ENCODE measurements at regions not wholly inside any gene's neighbourhood (a gene's known extent, or its start where the extent isn't known, plus 50 kb on each side); places are given as distances from the start of the nearest gene placed in this dataset.
"Not testable (repeated sequence)": the region's sequence is repeated elsewhere in the genome, so short reads cannot be mapped to it uniquely, and the experiment has no call there.

DNA sequence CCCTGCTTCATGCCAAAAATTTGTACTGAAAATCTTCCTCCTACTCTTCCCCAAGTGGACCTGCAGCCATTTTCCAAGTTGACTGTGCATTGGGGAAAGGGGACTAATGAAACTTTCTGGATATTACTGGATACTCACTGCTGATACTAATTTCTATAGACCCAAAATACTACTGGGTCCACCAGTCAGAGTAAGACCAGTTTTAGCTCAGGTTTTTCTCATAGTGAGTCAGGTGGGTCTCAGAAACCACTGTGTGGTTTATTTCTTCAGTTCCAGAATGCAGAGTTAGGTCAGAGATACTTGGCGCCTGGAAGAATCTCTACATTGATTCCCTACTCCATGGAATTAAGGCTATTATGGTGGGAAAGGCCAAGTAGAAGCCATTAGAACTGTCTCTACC is 274.8 kb upstream of the SYNCRIP start:
- TF ChIP-seq, protein P1, sequence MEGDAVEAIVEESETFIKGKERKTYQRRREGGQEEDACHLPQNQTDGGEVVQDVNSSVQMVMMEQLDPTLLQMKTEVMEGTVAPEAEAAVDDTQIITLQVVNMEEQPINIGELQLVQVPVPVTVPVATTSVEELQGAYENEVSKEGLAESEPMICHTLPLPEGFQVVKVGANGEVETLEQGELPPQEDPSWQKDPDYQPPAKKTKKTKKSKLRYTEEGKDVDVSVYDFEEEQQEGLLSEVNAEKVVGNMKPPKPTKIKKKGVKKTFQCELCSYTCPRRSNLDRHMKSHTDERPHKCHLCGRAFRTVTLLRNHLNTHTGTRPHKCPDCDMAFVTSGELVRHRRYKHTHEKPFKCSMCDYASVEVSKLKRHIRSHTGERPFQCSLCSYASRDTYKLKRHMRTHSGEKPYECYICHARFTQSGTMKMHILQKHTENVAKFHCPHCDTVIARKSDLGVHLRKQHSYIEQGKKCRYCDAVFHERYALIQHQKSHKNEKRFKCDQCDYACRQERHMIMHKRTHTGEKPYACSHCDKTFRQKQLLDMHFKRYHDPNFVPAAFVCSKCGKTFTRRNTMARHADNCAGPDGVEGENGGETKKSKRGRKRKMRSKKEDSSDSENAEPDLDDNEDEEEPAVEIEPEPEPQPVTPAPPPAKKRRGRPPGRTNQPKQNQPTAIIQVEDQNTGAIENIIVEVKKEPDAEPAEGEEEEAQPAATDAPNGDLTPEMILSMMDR (IDR thresholded peaks at IDR 0.05; ENCODE audit: control insufficient read depth, extremely low read depth, insufficient read depth) = no peak
- no peak for DNase-seq (ENCODE audit: low read depth)
- no peak overlapping the region for H3K4me3 ChIP-seq (ENCODE audit: low read depth, low read length)

GRCh38 chr6:85913001-85913400 is 270.3 kb upstream of the SYNCRIP start:
- TF ChIP-seq, protein P1 (IDR thresholded peaks at IDR 0.05; ENCODE audit: control insufficient read depth, extremely low read depth, insufficient read depth) = no peak
- H3K4me3 ChIP-seq (ENCODE audit: low read depth, low read length) = no peak overlapping the region
- DNase-seq (ENCODE audit: low read depth) = no peak

DNA sequence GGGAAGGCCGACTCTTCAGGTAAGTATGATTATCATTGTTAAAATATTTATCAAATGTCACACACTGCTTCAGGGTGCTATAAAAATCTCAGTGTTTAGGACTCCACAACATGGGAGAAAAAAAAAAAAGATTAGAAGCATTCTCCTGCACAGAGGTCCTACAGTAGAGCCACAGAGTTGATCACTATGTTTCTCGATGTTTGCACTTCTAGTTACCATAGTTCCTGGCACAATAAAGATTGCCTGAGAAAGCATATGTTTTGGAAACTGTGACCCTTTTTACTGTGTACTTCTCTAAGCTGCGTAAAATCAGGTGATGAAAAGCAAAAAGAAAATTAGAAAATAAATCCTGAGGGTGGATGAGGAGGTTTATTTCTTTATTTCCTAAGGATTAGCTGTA is 269.9 kb upstream of the SYNCRIP start:
- no peak overlapping the region for H3K4me3 ChIP-seq (ENCODE audit: low read depth, low read length)
- TF ChIP-seq, protein P1 (IDR thresholded peaks at IDR 0.05; ENCODE audit: control insufficient read depth, extremely low read depth, insufficient read depth) = no peak
- peak; percentile 71 for DNase-seq (ENCODE audit: low read depth)

GRCh38 chr6:85911067-85911466 is 268.4 kb upstream of the SYNCRIP start:
- TF ChIP-seq, protein P1 (IDR thresholded peaks at IDR 0.05; ENCODE audit: control insufficient read depth, extremely low read depth, insufficient read depth) = no peak
- DNase-seq (ENCODE audit: low read depth) = no peak

DNA sequence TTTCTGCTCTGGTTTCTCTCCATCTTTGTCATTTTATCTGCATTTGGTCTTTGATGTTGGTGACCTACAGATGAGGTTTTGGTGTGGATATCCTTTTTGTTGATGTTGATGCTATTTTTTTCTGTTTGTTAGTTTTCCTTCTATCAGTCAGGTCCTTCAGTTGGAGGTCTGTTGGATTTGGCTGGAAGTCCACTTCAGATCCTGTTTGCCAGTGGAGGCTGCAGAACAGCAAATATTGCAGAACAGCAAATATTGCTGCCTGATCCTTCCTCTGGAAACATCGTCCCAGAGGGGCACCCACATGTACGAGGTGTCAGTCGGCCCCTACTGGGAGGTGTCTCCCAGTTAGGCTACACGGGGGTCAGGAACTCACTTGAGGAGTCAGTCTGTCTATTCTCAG is 265.4 kb upstream of the SYNCRIP start:
- H3K4me3 ChIP-seq (ENCODE audit: low read depth, low read length) = not testable (repeated sequence)
- peak; percentile 69 for DNase-seq (ENCODE audit: low read depth)

More at GRCh38 chr6:85911067-85911466, 268.4 kb upstream of the SYNCRIP start:
- no peak overlapping the region for H3K4me3 ChIP-seq (ENCODE audit: low read depth, low read length)

DNA sequence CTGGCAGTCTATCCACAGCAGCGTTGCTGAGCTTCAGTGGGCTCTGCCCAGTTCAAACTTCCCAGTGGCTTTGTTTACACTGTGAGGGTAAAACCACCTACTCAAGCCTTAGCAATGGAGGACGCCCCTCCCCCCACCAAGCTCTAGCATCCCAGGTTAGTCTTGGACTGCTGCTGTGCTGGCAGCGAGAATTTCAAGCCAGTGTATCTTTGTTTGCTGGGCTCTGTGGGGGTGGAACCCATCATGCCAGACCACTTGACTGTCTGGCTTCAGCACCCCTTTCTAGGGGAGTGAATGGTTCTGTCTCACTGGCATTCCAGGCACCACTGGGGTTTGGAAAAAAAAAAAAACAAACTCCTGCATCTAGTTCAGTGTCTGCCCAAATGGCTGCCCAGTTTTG is 249.7 kb upstream of the SYNCRIP start:
- DNase-seq (ENCODE audit: low read depth) = no peak
- no peak overlapping the region for H3K4me3 ChIP-seq (ENCODE audit: low read depth, low read length)
- TF ChIP-seq, protein P1 (IDR thresholded peaks at IDR 0.05; ENCODE audit: control insufficient read depth, extremely low read depth, insufficient read depth) = no peak

DNA sequence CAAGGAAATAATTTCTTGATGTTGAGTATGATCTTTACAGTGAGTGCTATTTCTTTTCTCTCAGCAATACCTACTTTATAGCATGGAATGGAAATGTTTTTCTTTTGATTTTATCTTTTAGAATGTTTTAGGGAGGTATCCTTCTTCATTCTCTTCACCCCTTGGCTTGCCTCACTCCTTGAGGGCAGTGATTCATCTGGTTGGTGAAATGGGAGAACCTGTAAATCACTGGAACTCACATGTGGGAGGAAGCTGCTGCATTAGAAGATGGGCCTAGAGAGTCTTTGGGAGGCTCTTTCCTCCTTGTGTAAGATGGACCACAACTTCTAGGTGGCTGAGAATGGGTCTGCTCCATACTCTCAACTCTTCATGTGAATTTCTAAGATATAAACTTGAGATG is 244.8 kb upstream of the SYNCRIP start:
- no peak overlapping the region for H3K4me3 ChIP-seq (ENCODE audit: low read depth, low read length)
- TF ChIP-seq, protein P1 (IDR thresholded peaks at IDR 0.05; ENCODE audit: control insufficient read depth, extremely low read depth, insufficient read depth) = no peak
- no peak for DNase-seq (ENCODE audit: low read depth)
